H1 (cell line): ENCODE measurements at regions not wholly inside any gene's neighbourhood (a gene's known extent, or its start where the extent isn't known, plus 50 kb on each side); places are given as distances from the start of the nearest gene placed in this dataset.

Experiments used
- TF ChIP-seq, protein P1 (sequence below), 3 experiments: IDR thresholded peaks; 1 replicate in 2 of 3; 2 replicates in 1 of 3; pipeline versions ENCODE4 v1.5.1 to v1.6.1; 2011; ENCODE audit warnings: low read length in 3 of 3, mild to moderate bottlenecking in 3 of 3, inconsistent platforms in 2 of 3, low read depth in 1 of 3, moderate library complexity in 1 of 3; ENCODE audit not compliant: insufficient read depth in 1 of 3; ENCODE audit errors: control extremely low read depth in 1 of 3

- TF ChIP-seq, protein P1, sequence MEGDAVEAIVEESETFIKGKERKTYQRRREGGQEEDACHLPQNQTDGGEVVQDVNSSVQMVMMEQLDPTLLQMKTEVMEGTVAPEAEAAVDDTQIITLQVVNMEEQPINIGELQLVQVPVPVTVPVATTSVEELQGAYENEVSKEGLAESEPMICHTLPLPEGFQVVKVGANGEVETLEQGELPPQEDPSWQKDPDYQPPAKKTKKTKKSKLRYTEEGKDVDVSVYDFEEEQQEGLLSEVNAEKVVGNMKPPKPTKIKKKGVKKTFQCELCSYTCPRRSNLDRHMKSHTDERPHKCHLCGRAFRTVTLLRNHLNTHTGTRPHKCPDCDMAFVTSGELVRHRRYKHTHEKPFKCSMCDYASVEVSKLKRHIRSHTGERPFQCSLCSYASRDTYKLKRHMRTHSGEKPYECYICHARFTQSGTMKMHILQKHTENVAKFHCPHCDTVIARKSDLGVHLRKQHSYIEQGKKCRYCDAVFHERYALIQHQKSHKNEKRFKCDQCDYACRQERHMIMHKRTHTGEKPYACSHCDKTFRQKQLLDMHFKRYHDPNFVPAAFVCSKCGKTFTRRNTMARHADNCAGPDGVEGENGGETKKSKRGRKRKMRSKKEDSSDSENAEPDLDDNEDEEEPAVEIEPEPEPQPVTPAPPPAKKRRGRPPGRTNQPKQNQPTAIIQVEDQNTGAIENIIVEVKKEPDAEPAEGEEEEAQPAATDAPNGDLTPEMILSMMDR (IDR thresholded peaks at IDR 0.05; ENCODE audit: control extremely low read depth in 1 of 3, insufficient read depth in 1 of 3, low read depth in 1 of 3, low read length in 3 of 3): no peak
These were observed 212.1 kb upstream of the NUDT12 start (continued) for GRCh38 chr5:103774721-103775120.
